ENCODE measurements at regions not wholly inside any gene's neighbourhood (a gene's known extent, or its start where the extent isn't known, plus 50 kb on each side); places are given as distances from the start of the nearest gene placed in this dataset.

GRCh38 chr5:68823301-68823700 is 270.5 kb upstream of the SLC30A5 start:
- no peak for DNase-seq (ENCODE audit: low read depth)
- H3K4me3 ChIP-seq (ENCODE audit: low read depth, low read length): no peak overlapping the region
- no peak for TF ChIP-seq MYC (IDR thresholded peaks at IDR 0.05; ENCODE audit: low read depth, low read length)

- no peak overlapping the region for H3K4me3 ChIP-seq (ENCODE audit: low read depth, low read length)
- DNase-seq (ENCODE audit: low read depth): no peak
- TF ChIP-seq MYC (IDR thresholded peaks at IDR 0.05; ENCODE audit: low read depth, low read length): no peak
- TF ChIP-seq CTCF (IDR thresholded peaks at IDR 0.05; ENCODE audit: low read depth, low read length): no peak
Measured at GRCh38 chr5:68830377-68830898, 263.4 kb upstream of the SLC30A5 start.

GRCh38 chr5:68834491-68834981 is 259.3 kb upstream of the SLC30A5 start:
- no peak for DNase-seq (ENCODE audit: low read depth)

GRCh38 chr5:68838157-68838718 is 255.6 kb upstream of the SLC30A5 start:
- no peak for DNase-seq (ENCODE audit: low read depth)
- H3K4me3 ChIP-seq (ENCODE audit: low read depth, low read length): no peak overlapping the region
- TF ChIP-seq MYC (IDR thresholded peaks at IDR 0.05; ENCODE audit: low read depth, low read length) (no peak), POLR2A (IDR thresholded peaks at IDR 0.05; ENCODE audit: extremely low read depth, insufficient read length) (no peak), CTCF (IDR thresholded peaks at IDR 0.05; ENCODE audit: low read depth, low read length) (no peak), MAX (IDR thresholded peaks at IDR 0.05; ENCODE audit: low read depth, low read length) (no peak)

More at GRCh38 chr5:68834491-68834981, 259.3 kb upstream of the SLC30A5 start:
- no peak overlapping the region for H3K4me3 ChIP-seq (ENCODE audit: low read depth, low read length)
- no peak for TF ChIP-seq MYC (IDR thresholded peaks at IDR 0.05; ENCODE audit: low read depth, low read length)
- no peak for TF ChIP-seq CTCF (IDR thresholded peaks at IDR 0.05; ENCODE audit: low read depth, low read length)
- no peak for TF ChIP-seq POLR2A (IDR thresholded peaks at IDR 0.05; ENCODE audit: extremely low read depth, insufficient read length)
- no peak for TF ChIP-seq MAX (IDR thresholded peaks at IDR 0.05; ENCODE audit: low read depth, low read length)

- no peak for TF ChIP-seq MAX (IDR thresholded peaks at IDR 0.05; ENCODE audit: low read depth, low read length)
- no peak for TF ChIP-seq MYC (IDR thresholded peaks at IDR 0.05; ENCODE audit: low read depth, low read length)
- TF ChIP-seq POLR2A (IDR thresholded peaks at IDR 0.05; ENCODE audit: extremely low read depth, insufficient read length): no peak
- TF ChIP-seq CTCF (IDR thresholded peaks at IDR 0.05; ENCODE audit: low read depth, low read length): no peak
- DNase-seq (ENCODE audit: low read depth): no peak
- H3K4me3 ChIP-seq (ENCODE audit: low read depth, low read length): no peak overlapping the region
Measured at GRCh38 chr5:68839019-68839552, 254.7 kb upstream of the SLC30A5 start.

- DNase-seq (ENCODE audit: low read depth): no peak
- no peak overlapping the region for H3K4me3 ChIP-seq (ENCODE audit: low read depth, low read length)
- TF ChIP-seq POLR2A (IDR thresholded peaks at IDR 0.05; ENCODE audit: extremely low read depth, insufficient read length) (no peak), MYC (IDR thresholded peaks at IDR 0.05; ENCODE audit: low read depth, low read length) (no peak), CTCF (IDR thresholded peaks at IDR 0.05; ENCODE audit: low read depth, low read length) (no peak), MAX (IDR thresholded peaks at IDR 0.05; ENCODE audit: low read depth, low read length) (no peak)
Measured at GRCh38 chr5:68843624-68844364, 250.0 kb upstream of the SLC30A5 start.
